Limb (tissue), 2 donors: ENCODE measurements at regions not wholly inside any gene's neighbourhood (a gene's known extent, or its start where the extent isn't known, plus 50 kb on each side); places are given as distances from the start of the nearest gene placed in this dataset.

Experiments
- DNase-seq, 2 donors: peaks; one replicate each; pipeline ENCODE4 v3.0.0-alpha.2; 2016; ENCODE audit errors: extremely low spot score in 2 of 2

DNA sequence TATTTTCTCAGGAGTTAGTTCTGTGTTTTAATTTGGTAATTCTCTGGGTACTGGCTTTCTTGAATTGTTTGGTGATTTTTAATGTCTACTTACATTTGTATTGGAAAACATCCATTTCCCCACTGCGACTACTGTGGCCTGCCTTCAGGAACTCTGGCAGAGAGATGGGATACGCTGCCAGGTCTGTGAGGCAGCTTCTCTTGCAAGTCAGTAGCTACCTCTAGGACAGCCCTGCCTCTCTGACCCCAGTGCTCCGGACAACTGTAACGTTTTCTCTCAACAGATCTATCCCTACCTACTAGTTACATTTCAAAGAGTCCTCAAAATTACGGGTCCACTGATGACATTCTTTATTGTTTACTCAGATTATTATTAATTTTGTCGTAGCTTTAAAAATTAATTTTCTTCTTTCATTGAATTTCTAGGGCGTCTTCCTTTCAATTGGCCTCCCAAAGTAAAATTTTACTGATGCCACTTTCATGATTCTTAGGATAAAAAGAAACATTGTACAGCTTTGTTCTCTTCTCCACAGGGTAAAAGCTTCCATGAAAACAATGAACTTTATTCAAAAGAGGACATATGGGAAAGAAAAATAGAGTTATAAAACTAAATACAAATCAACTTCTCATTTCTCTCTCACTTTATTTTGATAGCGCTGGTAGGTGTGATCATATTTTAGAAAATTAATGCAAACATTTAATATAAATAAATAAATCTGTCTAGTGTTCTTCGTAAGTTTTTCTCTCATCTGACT, 123.2 kb upstream of the GOLGA8J start:
- no peak for DNase-seq

DNA sequence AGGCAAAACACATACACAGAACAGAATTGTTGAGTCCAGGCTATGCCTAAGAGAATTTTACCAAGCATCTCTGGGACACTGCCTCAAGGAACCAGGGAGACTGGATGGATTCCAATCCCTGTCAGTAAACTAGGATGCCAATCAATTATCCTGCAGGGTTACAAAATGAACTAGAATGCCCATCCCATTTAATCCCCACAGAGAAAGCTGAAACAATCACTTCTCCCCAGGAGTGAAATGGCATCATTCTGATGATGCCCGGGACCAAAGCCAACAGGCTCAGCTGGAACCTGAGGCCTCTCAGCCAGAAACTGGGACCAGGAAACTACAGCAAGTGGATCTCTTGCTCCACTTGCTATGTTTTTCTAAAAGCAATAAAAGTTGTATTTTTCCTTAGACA, 130.0 kb upstream of the TJP1 start:
- DNase-seq = peak in 1 of 2 donors; percentile 55

GRCh38 chr15:29945943-29946596, 123.8 kb upstream of the TJP1 start:
- DNase-seq = no peak

GRCh38 chr15:29944925-29945324, 122.7 kb upstream of the TJP1 start:
- no peak for DNase-seq

- DNase-seq = no peak
Measured at GRCh38 chr15:29942548-29942947, 120.3 kb upstream of the TJP1 start.

- DNase-seq = no peak
Measured at GRCh38 chr15:29942143-29942542, 119.9 kb upstream of the TJP1 start.

DNA sequence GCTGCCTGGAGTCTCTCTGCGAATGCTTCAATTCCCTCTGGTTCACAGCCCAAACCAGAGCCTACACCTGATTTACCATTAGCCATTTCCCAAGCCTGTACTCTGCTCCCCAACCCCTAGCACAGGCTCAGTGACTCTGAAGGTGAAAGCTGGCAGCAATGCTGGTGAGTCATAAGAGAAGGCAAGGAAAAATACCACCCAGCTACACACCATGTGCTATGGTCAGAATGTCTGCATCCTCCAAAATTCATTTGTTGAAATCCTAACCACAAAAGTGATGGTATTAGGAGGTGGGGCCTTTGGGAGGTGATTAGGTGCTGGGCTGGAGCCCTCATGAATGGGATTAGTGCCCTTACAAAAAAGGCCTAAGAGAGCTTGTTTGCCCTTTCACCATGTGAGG, 117.1 kb upstream of the TJP1 start:
- no peak for DNase-seq

GRCh38 chr15:29938361-29939335, 116.4 kb upstream of the TJP1 start:
- DNase-seq = no peak

GRCh38 chr15:29937956-29938355, 115.7 kb upstream of the TJP1 start:
- no peak for DNase-seq

DNA sequence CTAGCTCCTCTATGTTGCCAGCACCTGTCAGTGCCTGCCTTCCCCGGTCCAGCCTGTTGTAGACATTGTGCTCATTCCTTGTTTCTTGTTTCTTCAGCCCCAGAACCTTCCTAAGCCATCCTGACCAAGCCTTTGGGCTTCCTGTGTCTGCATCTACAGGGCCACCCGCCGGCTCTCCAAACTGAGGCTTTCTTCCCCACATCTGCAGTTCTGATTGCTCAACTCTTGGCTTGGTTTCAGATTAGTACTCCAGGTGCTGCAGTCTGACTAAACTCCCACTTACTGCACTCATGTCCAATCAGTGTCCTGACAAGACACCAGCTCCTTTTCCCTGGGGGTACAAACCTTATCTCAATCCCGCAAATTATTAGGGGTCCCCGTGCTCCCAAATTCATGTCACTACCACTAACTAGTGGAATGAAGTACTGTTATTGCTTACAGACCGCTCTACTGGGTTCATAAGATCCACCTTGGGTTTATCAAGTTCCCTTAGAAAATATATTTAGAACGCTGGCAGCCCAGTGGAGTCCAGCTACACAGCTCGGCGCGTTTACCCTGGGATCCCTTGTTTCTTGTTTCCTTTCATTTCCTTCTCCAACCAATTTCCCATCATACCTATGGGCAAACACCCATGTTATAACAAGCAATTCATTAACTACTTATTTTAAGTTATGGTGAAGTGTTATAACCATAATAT, 114.2 kb upstream of the TJP1 start:
- DNase-seq = no peak

DNA sequence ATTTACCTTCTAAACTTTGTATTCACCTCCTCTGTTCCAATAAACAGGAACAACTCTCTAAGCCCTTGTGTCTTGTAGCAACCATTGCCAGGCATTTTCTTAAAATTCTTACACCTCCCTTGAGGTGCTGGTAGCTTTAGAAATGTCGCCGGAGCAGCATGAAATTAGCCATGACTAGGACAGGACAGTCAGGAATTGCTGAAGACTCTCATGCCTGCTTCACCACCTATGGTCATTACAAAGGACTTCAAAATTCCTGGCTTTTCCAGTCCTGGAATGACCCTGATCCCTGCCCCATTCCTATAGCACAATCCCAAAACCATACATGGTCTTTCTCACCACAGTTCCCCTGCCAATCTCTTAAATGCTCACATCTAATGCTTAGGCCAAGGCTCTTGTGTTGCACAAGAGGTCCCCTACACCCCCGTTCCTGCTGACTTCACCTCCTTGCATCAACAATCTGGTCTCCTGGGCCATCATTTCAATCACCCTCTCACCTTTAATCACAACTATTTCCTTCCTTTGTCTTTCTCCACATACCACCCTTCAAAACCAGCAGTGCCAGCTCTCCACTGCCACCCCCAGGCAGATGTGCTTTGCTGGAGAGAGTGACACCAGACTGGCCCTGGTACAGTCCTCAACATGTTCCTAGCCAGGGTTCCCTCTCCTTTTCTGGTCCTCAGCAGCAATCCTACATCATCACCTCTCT, 113.2 kb upstream of the TJP1 start:
- DNase-seq = no peak

- no peak for DNase-seq
Measured at GRCh38 chr15:29934251-29934650, 112.0 kb upstream of the TJP1 start.

DNA sequence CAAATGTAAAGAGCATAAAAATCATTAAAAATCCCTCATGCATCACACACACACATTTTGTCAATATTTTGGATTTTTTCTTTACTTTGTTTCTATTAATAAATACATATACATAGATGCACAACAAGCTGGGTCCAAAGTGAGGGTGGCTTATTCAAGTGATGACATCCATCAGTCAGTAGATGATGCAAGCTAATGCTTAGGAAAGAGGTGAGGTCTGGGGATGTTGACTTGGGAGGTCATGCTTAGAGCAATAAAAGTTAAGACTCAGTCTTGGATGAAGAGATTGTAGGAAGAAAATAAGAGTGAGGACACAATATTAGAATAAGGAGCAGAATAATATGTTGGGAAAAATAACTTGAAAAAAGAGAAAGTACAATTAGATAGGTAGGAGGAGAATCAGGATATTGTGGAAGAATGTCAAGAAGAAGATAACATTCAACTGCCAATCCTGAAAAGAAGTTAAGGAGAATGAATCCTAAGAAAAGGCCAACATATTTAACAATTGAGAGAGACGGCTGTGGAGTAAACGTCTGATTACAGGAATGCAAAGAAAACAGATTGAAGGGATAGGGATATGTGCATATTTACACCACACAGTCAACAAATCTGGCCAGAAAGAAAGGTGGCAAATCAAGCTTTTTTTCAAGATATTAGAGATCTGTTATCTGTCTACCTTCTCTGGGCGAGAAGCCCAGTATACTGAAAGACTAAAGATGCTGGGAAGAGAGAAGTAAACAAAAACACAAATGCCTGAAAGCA, 111.0 kb upstream of the TJP1 start:
- DNase-seq = no peak

GRCh38 chr15:29926083-29926388, 103.8 kb upstream of the TJP1 start:
- no peak for DNase-seq

DNA sequence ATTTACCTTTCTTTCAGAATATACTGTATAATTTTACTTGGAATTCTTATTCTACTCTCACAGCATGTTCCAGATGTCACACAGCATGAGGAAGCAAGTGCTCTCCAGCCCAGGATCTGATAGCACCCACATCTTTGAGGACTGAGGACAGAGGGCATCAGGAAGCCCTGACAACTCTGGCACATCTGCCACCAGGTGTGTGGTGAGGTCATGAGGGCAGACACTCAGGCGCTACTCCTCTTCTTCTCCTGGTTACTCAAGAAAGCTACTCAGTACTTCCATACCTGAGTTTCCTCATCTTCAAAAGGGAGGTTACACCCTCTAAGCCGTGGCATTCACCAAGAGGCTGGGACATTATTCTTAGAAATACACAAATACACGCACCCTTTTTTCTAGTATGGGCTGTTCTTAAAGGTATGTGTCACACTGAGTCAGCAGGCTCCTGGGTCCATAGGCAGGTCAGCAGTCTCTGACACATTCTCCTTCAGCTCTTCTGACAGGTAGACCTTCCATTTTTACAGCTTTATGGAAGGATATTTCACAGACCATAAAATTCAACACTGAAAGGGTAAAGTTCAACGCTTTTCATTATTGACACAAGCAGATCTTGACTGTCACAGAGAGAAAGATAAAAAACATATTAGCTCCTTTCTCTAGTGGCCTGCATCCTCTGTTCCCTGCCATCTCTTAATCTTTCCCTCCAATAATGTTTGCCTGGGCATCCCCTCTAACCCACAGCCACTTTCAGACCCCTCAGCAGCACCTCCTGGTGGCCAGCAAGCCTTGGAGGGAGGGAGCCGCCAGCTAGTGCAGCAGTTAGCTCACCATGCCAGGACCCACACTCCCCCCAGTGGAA, 103.2 kb upstream of the TJP1 start:
- DNase-seq = peak; percentile 44 to 71

DNA sequence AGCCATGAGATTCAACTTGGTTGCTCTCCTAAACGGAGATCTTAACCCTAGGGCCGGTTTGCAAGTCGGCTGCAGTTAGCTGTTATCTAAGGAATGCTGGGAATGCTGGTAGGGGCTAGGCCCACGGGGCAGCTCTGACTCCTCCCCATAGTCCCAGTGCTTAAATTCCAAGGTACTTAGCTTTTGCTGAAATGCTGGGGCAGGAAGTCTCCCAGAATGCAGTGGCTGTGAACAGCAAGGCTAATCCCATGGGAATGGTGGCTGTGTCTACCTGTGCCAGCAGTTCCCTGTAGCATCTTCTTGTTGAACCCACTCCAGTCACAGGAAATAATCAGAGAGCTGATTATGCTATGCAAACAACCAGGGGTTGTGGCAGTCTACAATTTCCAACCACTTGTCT, 102.5 kb upstream of the TJP1 start:
- peak in 1 of 2 donors; percentile 38 for DNase-seq

DNA sequence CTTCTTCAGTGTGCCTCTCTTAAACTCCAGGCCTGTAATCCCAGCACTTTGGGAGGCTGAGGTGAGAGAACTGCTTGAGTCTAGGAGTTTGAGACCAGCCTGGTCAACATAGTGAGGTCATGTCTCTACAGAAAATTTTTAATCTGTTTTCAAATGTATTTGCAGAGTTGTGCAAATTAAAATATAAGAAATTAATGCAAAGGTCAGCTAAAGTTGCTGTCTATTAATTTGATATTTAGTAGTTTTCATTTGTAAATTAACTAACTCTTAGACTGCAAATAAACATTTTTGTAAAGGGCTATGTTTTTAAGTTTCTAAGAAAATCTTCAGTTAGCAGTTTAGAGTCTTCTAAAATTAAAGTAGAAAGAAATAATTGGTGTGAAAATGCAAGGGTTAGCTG, 99.9 kb upstream of the TJP1 start:
- DNase-seq = no peak

DNA sequence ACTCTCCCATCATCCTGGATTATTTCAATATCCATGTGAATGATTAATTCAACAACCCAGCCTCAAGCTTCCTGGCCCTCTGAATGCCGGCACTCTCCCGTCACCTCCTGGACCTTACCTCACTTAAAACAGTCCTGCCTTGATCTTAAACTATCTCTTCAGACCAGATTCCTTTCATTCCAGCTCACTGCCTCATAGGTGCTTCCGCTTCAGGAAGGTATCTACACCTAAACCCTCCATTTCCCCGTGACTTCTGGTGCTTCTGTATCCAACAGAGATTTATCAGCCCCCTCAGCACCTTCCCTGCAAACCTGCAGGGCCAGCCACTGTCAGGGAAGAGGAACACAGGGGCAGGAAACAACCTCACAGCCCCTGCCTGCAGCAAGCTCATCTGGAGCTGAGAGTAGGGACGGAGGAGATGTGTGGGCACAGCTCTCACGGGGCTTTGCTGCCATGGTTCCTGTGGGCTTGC, 98.9 kb upstream of the TJP1 start:
- no peak for DNase-seq

GRCh38 chr15:29920515-29920914, 98.2 kb upstream of the TJP1 start:
- DNase-seq = no peak
